Erythroblast (primary cell): ENCODE measurements at regions not wholly inside any gene's neighbourhood (a gene's known extent, or its start where the extent isn't known, plus 50 kb on each side); places are given as distances from the start of the nearest gene placed in this dataset.

Source experiments
- DNase-seq, 2 experiments: peaks; one replicate each; lab custom pipeline; 2025; lab: John Stamatoyannopoulos, UW
- GATA1 ChIP-seq: IDR thresholded peaks from 2 replicates; pipeline ENCODE4 v1.6.1; 2011; ENCODE audit warnings: low read depth, mild to moderate bottlenecking, control low read depth, low read length, moderate library complexity
- POLR2A ChIP-seq: IDR thresholded peaks from 2 replicates; pipeline ENCODE4 v1.6.1; 2011; ENCODE audit warnings: mild to moderate bottlenecking, low read length

GRCh38 chr2:129087133-129087813, 768.6 kb upstream of the HS6ST1 start:
- DNase-seq = no peak
- TF ChIP-seq POLR2A = no peak
- TF ChIP-seq GATA1 = no peak

- no peak for TF ChIP-seq POLR2A
- no peak for TF ChIP-seq GATA1
- DNase-seq = no peak
These were observed 773.0 kb upstream of the HS6ST1 start for GRCh38 chr2:129091620-129092019.

- no peak for DNase-seq
These were observed 774.3 kb upstream of the HS6ST1 start for GRCh38 chr2:129092956-129093355.

GRCh38 chr2:129101186-129101585, 782.5 kb upstream of the HS6ST1 start:
- no peak for TF ChIP-seq GATA1
- TF ChIP-seq POLR2A = no peak
- DNase-seq = no peak

More at GRCh38 chr2:129092956-129093355, 774.3 kb upstream of the HS6ST1 start:
- no peak for TF ChIP-seq POLR2A
- no peak for TF ChIP-seq GATA1

GRCh38 chr2:129103936-129104878, 785.5 kb upstream of the HS6ST1 start:
- TF ChIP-seq POLR2A = no peak
- no peak for TF ChIP-seq GATA1
- no peak for DNase-seq

- TF ChIP-seq POLR2A (no peak), GATA1 (no peak)
- DNase-seq = no peak
These were observed 793.5 kb upstream of the HS6ST1 start for GRCh38 chr2:129112181-129112580.

- TF ChIP-seq POLR2A = no peak
- no peak for TF ChIP-seq GATA1
- no peak for DNase-seq
These were observed 795.1 kb upstream of the HS6ST1 start for GRCh38 chr2:129113776-129114175.

- TF ChIP-seq POLR2A (no peak), GATA1 (no peak)
- no peak for DNase-seq
These were observed 798.8 kb upstream of the HS6ST1 start for GRCh38 chr2:129117434-129117833.

- DNase-seq = no peak
- TF ChIP-seq POLR2A (no peak), GATA1 (no peak)
These were observed 799.6 kb upstream of the HS6ST1 start for GRCh38 chr2:129118296-129118695.

- DNase-seq = no peak
- no peak for TF ChIP-seq GATA1
- no peak for TF ChIP-seq POLR2A
These were observed 810.4 kb upstream of the HS6ST1 start for GRCh38 chr2:129129087-129129486.

GRCh38 chr2:129133692-129134641, 815.3 kb upstream of the HS6ST1 start:
- no peak for TF ChIP-seq GATA1
- DNase-seq = no peak

- no peak for DNase-seq
- TF ChIP-seq POLR2A = no peak
- no peak for TF ChIP-seq GATA1
These were observed 816.3 kb upstream of the HS6ST1 start for GRCh38 chr2:129135017-129135416.

- DNase-seq = no peak
- TF ChIP-seq GATA1 = no peak
- TF ChIP-seq POLR2A = no peak
These were observed 820.7 kb upstream of the HS6ST1 start for GRCh38 chr2:129139380-129139779.
